Brain microvascular endothelial cell (primary cell): ENCODE measurements at regions not wholly inside any gene's neighbourhood (a gene's known extent, or its start where the extent isn't known, plus 50 kb on each side); places are given as distances from the start of the nearest gene placed in this dataset.

ENCODE experiments used
- DNase-seq: peaks from one replicate; pipeline ENCODE4 v3.0.0-alpha.2; 2020
- H3K27ac ChIP-seq: fragments of 250-450 bp; sonication (Bioruptor Pico); 2 replicates; pipeline ENCODE4 v1.5.1; 2020; ENCODE audit warnings: mild to moderate bottlenecking, moderate library complexity
- H3K27me3 ChIP-seq: fragments of 250-450 bp; sonication (Bioruptor Pico); replicated peaks from 2 replicates; pipeline ENCODE4 v1.5.1; 2020; ENCODE audit warnings: mild to moderate bottlenecking
- H3K36me3 ChIP-seq: fragments of 250-450 bp; sonication (Bioruptor Pico); replicated peaks from 2 replicates; pipeline ENCODE4 v1.5.1; 2020; ENCODE audit warnings: mild to moderate bottlenecking
- H3K4me3 ChIP-seq: 2 replicates; pipeline ENCODE4 v1.5.1; 2011; ENCODE audit warnings: low read depth, mild to moderate bottlenecking, control low read depth, low read length, moderate library complexity
- in situ Hi-C: cut with HindIII; loops from 2 replicates; pipeline ENCODE4 v1.10.0; 2017; ENCODE audit warnings: low sequenced_read_pairs, low pct_ligation_motif_present
- TF ChIP-seq, protein P1 (sequence below): IDR thresholded peaks from 2 replicates; pipeline ENCODE4 v1.5.1; 2011; ENCODE audit warnings: low read depth, mild to moderate bottlenecking, moderate library complexity, low read length, control low read depth, inconsistent platforms; ENCODE audit errors: missing control alignments

DNA sequence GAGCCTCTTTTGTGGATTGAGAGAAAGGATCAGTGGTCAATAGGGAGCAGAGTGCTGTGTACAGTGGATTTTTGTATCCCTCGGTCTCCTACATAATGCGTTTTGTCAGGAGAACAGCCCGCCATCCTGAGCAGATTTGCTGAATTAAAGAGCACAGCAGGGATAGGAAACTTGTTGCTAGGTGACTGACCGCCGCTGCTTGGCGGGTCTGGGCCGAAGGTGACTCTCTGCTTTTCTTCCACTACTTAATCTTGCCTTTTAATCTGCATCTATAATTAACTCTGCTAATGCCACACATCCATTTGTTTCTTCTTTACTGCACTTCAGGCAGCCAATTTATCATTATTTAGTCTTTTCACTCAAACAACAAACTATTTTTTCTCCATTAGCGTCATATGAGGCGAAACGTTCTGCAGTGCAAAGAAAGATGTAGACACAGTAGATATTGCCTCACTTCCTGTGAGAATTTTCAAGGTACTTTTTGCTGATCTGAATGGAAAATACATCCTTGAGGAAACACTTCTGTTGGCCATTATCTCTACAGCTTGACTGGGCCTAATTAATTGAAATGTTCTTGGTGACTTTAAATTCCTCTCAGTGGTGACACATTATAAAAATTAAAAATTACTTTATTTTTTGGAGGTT is 108.0 kb downstream of the PPM1A start:
- in situ Hi-C loops: no loop called here
- DNase-seq: no peak
- H3K36me3 ChIP-seq: no peaks in the 10 kb centered on the region
- no peak overlapping the region for H3K4me3 ChIP-seq
- TF ChIP-seq, protein P1, sequence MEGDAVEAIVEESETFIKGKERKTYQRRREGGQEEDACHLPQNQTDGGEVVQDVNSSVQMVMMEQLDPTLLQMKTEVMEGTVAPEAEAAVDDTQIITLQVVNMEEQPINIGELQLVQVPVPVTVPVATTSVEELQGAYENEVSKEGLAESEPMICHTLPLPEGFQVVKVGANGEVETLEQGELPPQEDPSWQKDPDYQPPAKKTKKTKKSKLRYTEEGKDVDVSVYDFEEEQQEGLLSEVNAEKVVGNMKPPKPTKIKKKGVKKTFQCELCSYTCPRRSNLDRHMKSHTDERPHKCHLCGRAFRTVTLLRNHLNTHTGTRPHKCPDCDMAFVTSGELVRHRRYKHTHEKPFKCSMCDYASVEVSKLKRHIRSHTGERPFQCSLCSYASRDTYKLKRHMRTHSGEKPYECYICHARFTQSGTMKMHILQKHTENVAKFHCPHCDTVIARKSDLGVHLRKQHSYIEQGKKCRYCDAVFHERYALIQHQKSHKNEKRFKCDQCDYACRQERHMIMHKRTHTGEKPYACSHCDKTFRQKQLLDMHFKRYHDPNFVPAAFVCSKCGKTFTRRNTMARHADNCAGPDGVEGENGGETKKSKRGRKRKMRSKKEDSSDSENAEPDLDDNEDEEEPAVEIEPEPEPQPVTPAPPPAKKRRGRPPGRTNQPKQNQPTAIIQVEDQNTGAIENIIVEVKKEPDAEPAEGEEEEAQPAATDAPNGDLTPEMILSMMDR: no peak
- no peak overlapping the region for H3K27ac ChIP-seq
- no peaks in the 10 kb centered on the region for H3K27me3 ChIP-seq

DNA sequence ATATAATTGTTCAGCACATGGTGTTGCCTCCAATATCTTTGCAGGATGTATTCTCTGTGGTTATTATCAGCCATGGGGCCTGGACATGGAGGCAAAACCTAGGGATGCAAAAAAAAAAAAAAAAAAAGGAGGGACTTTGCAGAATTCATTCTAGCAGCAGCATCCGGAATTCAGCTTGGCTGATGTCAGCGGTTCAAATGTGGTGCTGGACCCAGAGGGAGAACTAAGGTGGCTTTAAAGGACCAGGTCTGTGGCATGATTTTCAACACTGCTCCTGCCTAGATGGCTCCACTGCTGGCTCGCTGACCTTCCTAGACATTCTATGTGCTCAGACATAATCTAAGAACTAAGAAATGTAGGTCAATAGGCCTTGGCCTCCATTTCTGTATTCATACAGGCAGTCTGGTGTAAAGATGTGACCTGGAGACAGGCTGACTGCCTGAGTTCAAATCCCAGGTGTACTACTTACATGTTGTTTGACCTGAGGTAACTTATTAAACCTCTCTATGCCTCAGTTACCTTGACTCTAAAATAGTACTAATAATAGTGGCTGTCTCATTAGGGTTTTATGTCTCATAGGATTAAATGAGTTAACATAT is 108.6 kb downstream of the PPM1A start:
- H3K27me3 ChIP-seq: no peaks in the 10 kb centered on the region
- no peak overlapping the region for H3K4me3 ChIP-seq
- in situ Hi-C loops: no loop called here
- TF ChIP-seq, protein P1: no peak
- no peak overlapping the region for H3K27ac ChIP-seq
- no peak for DNase-seq
- H3K36me3 ChIP-seq: no peaks in the 10 kb centered on the region

DNA sequence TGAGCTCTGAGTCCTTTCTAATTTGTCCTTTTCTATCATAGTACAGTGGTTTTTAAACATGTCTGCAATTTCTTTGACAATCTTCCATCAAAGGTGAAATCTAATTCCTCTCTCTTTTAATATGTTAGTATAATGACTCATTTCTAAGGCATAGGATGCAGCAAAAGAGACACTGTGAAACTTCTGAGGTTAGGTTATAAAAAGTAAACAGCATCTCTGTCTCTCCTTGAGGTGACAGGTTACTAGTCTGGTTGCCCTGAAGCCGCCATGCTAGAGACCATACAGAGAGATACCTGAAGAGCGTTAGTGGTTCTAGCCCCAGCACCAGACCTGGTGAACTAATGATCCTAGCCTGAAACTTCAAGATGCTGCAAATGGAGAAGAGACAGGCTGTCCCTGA is 114.3 kb downstream of the PPM1A start:
- DNase-seq: no peak
- Histone ChIP-seq H3K4me3 (no peak overlapping the region), H3K27ac (no peak overlapping the region), H3K27me3 (no peaks in the 10 kb centered on the region), H3K36me3 (no peaks in the 10 kb centered on the region)
- in situ Hi-C loops: no loop called here
- TF ChIP-seq, protein P1: no peak

DNA sequence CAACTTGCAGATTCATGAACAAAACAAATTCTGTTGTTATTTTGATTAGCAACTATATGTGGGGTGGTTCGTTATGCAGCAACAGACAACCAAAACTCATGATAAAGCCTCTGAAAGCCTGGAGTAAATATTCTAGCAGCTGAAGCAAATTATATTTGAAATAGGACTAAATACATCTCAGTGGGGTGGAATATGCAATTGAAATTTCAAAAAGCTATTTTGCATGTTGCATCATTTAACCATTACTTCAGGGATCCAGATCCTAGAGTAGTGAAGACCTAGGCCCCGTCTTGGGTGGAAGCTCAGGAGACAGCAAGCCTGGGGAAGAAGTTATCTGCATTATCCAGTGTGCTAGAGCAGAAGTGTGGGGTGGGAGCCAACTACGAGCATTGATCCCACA is 114.7 kb downstream of the PPM1A start:
- Histone ChIP-seq H3K36me3 (no peaks in the 10 kb centered on the region), H3K27ac (no peak overlapping the region), H3K27me3 (no peaks in the 10 kb centered on the region), H3K4me3 (no peak overlapping the region)
- no peak for DNase-seq
- TF ChIP-seq, protein P1: no peak
- in situ Hi-C loops: no loop called here

DNA sequence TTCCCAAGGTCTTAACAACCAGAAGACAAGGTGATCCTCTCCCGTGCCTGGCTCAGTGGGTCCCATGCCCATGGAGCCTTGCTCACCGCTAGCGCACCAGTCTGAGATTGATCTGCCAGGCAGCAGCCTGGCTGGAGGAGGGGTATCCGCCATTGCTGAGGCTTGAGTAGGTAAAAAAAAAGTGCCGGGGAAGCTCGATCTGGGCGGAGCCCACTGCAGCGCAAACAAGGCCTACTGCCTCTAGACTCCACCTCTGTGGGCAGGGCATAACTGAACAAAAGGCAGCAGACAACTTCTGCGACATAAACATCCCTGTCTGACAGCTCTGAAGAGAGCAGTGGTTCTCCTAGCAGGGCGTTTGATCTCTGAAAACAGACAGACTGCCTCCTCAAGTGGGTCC is 104.0 kb downstream of the C14orf39 start:
- H3K27ac ChIP-seq: no peak overlapping the region
- in situ Hi-C loops: no loop called here
- DNase-seq: no peak

More for the DNA sequence above, 104.0 kb downstream of the C14orf39 start:
- H3K27me3 ChIP-seq: no peaks in the 10 kb centered on the region
- TF ChIP-seq, protein P1: no peak
- no peaks in the 10 kb centered on the region for H3K36me3 ChIP-seq
- no peak overlapping the region for H3K4me3 ChIP-seq
